GM21825 (cell line): ENCODE measurements at regions not wholly inside any gene's neighbourhood (a gene's known extent, or its start where the extent isn't known, plus 50 kb on each side); places are given as distances from the start of the nearest gene placed in this dataset.

ENCODE experiments used
- ATAC-seq: cut with Tn5 transposase; IDR thresholded peaks from one replicate; pipeline ENCODE4 v1.9.1; 2021; ENCODE audit warnings: mild to moderate bottlenecking, moderate library complexity; ENCODE audit not compliant: unreplicated experiment

- no peak for ATAC-seq
These were observed 93.7 kb upstream of the RGMA start for GRCh38 chr15:93182703-93183205.

GRCh38 chr15:93180656-93181055, 91.6 kb upstream of the RGMA start:
- no peak for ATAC-seq

- ATAC-seq: no peak
These were observed 91.1 kb upstream of the RGMA start for GRCh38 chr15:93180128-93180527.

GRCh38 chr15:93179700-93180102, 90.7 kb upstream of the RGMA start:
- ATAC-seq: no peak

GRCh38 chr15:93179072-93179471, 90.1 kb upstream of the RGMA start:
- no peak for ATAC-seq

- no peak for ATAC-seq
These were observed 89.4 kb upstream of the RGMA start for GRCh38 chr15:93178371-93178770.

GRCh38 chr15:93176065-93176464, 87.1 kb upstream of the RGMA start:
- no peak for ATAC-seq

GRCh38 chr15:93174836-93175235, 85.8 kb upstream of the RGMA start:
- no peak for ATAC-seq

- no peak for ATAC-seq
These were observed 84.4 kb upstream of the RGMA start for GRCh38 chr15:93173369-93173768.

GRCh38 chr15:93171476-93171875, 82.5 kb upstream of the RGMA start:
- no peak for ATAC-seq

GRCh38 chr15:93170329-93170728, 81.3 kb upstream of the RGMA start:
- no peak for ATAC-seq

- no peak for ATAC-seq
These were observed 79.9 kb upstream of the RGMA start for GRCh38 chr15:93168910-93169309.

GRCh38 chr15:93167291-93167690, 78.3 kb upstream of the RGMA start:
- ATAC-seq: no peak

GRCh38 chr15:93166675-93167074, 77.7 kb upstream of the RGMA start:
- no peak for ATAC-seq

- no peak for ATAC-seq
These were observed 76.9 kb upstream of the RGMA start for GRCh38 chr15:93165734-93166470.

- no peak for ATAC-seq
These were observed 75.4 kb upstream of the RGMA start for GRCh38 chr15:93164409-93164808.

GRCh38 chr15:93162560-93162959, 73.5 kb upstream of the RGMA start:
- ATAC-seq: no peak

- ATAC-seq: no peak
These were observed 70.9 kb upstream of the RGMA start for GRCh38 chr15:93159930-93160329.

GRCh38 chr15:93158097-93158900, 69.3 kb upstream of the RGMA start:
- no peak for ATAC-seq

- ATAC-seq: no peak
These were observed 65.7 kb upstream of the RGMA start for GRCh38 chr15:93154666-93155065.

- ATAC-seq: no peak
These were observed 63.9 kb upstream of the RGMA start for GRCh38 chr15:93152951-93153350.

- no peak for ATAC-seq
These were observed 63.3 kb upstream of the RGMA start for GRCh38 chr15:93152360-93152759.
